GM18951 (cell line): ENCODE measurements at regions not wholly inside any gene's neighbourhood (a gene's known extent, or its start where the extent isn't known, plus 50 kb on each side); places are given as distances from the start of the nearest gene placed in this dataset.

Experiments
- POLR2A ChIP-seq: IDR thresholded peaks from 4 replicates; pipeline ENCODE4 v1.6.1; 2011; ENCODE audit warnings: mild to moderate bottlenecking; ENCODE audit not compliant: insufficient read length, insufficient read depth; ENCODE audit errors: extremely low read depth
- in situ Hi-C: fragments of 300-500 bp; cut with MboI; formaldehyde crosslinking; loops from one replicate; pipeline ENCODE4 v1.12.0; 2022; ENCODE audit warnings: low sequenced_read_pairs, mixed read lengths, inconsistent platforms; ENCODE audit not compliant: unreplicated experiment

DNA sequence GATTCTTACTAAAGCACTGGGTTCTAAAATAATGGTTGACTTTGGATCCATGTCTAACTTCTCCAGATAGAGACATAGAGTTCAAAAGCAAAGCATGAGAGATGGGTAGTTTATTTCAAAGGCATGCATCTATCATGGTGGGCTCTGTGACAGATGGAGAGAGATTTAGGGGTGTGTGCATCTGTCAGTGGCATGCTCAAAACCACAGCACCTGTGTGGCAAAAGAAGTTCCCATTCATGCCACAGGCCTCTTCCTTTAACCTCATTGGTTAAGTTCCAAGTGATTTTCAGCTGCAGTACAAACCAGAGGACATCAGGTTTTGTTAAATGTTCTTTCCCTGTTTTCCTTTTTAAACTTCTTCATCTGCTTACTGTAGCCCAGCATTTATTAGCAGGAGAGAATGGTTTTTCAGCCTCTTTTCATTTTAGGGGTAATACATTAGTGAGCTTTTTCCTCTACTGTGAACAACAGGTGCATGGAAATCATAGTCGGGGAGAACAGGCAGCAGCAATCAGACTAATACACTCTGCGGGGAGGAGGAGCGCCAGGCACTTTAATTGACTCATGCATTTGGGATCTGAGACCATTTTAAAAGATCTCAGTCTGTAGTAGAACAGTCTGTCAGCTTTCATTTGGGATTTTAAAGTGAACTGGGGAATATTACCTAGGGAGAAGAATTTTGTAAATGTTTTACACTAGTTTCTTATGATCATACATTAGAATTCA, 52.4 kb upstream of the UPP2 start:
- no peak for TF ChIP-seq POLR2A
- in situ Hi-C loops, result no loop called here

DNA sequence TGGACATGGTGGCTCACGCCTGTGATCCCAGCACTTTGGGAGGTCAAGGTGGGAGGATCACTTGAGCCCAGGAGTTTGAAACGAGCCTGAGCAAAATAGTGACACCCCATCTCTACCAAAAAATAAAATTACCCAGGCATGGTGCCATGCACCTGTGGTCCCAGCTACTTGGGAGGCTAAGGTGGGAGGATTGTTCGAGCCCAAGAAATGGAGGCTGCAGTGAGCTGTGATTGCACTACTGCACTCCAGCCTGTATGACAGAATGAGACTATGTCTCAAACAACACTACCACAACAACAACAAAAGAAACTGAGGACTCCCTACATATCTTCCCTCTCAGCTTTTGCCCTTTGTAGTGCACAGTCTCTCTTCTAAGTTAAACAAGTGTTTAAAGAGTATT, 53.3 kb upstream of the UPP2 start:
- in situ Hi-C loops, result no loop called here
- TF ChIP-seq POLR2A, result no peak

DNA sequence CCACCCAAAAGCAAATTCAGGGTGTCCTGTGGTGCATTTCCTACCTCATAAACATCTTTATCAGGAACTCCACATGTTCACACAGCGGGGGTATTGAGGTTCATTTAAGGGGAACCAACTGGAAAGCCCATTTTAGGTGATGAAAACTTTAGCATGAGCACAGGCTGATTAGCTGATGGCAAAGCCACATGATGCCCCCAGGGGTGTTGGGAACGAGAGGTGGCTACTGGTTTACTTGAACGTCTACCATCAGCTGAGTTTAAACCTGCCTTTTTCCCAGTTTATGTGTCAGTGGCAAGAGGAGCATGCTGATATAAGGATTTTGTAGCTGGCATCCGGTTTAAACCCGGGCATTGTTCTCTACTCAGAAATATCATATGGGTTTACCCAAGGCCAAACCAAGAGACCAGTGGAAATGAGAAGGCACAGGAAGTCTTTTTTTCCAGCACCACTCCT, 54.5 kb upstream of the UPP2 start:
- in situ Hi-C loops, result no loop called here
- TF ChIP-seq POLR2A, result no peak

DNA sequence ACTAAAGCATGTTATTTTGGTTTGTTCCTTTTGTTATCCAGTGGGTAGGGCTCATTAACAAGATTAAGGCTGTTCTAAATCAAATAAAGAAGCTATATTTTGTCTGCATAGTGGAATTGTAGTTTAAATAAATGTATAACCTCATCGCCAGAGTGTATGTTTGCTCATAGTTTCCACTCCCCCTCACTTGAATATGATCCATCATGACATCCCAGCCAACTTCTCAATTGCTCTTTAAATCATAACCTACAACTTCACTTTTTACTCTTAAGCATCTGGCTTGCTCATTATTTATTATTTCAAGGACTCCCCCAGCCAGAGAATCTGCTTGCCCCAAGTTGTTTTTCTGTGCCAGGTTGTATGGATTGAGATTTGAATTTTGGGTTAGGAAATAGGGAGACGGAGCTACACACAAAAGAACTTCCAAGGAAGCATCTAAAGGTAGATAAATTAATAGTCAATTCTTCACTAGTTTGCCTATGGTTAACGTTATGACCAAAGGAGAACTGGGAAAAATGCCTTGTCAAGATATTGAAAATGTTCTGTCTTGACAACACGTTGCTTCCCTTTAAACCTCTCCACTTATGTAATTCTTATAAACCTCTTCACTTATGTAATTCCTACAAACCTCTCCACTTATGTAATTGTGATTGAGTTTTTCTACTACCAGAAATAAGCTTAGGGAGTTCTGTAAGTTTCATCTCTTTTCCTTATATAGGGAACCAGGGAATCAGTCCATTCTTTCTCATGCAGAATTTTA, 55.4 kb upstream of the UPP2 start:
- no peak for TF ChIP-seq POLR2A
- in situ Hi-C loops, result no loop called here

DNA sequence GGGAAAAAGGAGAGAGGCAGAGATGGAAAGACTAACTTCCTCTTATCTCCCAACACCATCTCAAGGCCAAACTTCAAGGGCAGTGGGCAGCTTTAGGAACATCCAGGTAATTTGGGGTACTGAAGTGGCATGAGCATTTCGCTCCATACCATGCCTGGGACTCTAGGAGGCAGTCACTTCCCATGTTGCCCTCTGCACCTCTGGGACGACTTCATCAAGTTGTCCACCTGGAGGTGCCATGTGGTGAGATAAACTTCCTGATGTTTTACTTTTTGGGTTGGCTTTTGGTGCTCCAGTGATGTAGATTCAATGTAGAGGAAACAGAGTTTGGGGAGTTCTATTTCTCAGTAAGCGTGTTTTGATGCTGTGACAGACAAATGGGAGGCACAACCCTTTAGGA, 56.3 kb upstream of the UPP2 start:
- in situ Hi-C loops, result no loop called here
- TF ChIP-seq POLR2A, result no peak

DNA sequence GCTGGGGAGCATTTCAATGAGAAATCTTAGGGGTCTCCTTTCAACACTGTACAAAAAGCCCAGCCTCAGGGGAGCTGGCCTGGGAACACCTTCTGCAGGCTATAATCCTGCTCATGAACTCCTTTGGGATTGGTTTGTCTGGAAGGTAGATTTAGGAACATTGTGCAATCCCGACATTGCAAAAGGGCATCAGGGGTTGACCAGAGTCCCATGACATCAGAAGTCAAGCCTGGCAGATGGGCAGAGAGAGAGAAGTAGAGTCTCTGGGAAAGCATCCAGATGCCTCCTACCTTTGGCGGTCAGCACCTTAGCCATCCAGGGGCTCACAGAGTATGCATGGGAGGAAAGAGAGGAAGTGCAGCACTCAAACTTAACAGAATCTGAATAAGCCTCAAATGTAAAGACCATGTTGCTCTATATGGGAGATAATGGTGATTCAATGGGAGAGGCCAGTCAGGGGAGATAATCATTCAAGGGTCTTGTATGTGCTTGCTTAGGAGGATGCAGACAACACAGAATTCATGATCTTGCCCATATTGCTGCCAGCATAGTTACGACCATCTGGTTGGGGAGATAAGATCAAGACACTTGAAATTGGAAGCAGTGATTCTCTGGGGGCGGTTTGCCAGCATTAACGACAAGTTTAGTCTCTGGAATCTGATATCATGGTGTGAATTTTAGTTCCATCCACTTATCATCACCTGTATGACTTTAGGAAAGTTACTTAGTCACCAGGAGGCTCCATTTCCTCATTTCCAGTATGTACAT, 58.3 kb upstream of the UPP2 start:
- in situ Hi-C loops, result no loop called here
- no peak for TF ChIP-seq POLR2A

DNA sequence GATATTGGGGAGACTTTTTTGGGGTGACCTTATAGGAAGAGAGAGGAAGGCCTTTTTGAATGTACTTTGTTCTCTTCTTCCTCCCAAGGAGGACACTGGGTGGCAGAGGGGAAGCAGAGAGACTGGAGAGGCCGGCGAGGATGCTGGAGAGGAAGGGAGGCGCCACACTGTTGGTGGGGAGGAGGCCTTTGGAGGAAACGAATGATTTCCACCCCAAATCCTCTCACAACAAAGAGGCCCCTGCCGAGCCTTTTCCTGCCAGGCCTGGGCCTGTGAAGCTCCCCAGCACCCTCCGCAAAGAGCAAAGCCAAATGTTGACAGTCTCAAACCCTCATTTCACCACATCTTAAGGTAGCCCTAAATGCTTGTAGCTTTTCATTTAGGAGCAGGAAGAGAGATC, 59.0 kb upstream of the UPP2 start:
- TF ChIP-seq POLR2A, result no peak
- in situ Hi-C loops, result no loop called here

DNA sequence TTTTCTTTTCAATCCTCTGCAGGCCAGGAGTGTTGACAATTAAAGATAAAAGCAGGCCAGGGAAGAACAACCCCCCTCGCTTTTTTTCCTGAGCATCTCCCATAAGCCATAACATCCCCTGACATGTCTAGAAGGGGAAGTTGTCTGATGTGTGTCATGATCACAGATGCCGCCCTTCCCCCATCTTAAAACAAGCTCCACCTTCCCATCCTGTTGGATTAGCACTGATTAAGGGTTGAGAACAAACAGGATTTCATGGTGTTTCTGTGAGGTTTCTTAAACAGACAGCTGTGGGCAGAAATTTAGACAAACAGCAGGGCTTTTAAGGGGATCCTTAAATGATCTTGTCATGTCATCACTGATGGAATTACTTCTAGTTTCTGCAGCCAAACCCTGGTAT, 59.4 kb upstream of the UPP2 start:
- no peak for TF ChIP-seq POLR2A
- in situ Hi-C loops, result no loop called here

DNA sequence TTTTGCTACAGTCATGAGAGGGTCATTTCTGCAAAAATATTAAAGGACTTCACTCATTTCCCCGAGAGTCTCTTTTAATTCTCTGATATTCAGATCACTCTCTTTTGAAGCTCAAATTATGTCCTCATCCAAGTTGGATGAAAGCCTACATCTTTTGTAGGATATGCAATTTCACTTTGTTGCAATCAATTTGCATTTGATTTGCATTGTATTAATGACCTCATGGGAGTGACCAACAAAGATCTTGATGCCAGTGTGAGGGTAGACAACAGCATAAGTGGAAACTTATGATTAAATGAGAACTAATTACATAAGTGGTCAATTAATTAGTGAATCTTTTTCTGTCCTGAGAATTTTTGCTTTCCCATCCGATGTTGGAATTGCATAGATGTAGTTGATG, 60.3 kb upstream of the UPP2 start:
- in situ Hi-C loops, result no loop called here
- no peak for TF ChIP-seq POLR2A

DNA sequence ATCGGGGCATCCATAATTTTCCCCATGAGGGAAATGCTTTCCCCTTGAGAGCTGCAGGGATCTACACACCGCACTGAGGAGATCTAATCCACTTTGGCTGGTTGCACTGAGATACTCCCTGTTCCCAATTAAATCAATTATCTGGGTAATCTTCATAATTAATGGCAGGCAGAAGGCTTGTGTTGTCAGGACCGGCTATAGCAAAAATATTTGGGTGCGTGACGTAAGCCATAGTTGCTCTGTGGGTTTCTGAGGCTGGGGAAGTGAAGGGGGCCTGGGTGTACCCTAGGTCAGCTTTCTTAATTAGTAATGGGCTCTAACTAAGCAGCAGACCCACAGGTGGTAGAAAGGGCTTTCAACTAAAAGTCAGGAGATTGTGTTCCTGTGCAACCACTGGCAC, 62.8 kb upstream of the UPP2 start:
- no peak for TF ChIP-seq POLR2A
- in situ Hi-C loops, result no loop called here

DNA sequence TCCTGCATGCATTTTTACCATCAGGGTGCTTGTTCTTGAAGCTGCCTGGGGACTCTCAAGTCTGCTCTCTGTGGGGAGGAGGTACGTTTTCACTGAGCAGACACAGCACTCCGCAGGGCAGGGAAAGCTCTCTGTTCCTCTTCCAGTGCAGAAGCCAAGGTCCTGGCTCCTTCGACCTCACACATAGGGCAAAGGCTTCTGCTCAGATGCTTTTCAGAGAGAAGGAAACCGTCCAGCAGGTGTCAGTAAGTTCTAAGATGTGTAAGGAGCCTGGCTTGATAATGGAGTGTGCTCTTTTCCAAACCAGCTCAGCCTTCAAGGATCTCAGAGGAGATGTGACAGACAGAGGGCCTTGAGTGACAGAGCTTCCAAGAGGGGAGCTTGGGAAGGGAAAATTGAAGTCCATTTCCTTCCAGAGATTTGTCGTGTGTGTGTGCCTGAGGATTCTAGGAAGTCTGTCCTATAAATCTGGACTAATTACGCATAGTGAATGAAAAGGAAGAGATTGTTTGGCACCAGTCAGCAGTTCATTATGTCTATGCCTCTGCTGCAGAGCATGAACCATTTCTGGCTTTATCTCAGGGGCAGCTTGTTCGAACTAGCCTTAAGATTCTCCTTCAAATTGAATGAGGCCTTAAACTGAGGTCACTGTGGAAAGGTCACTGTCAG, 67.3 kb upstream of the UPP2 start:
- in situ Hi-C loops, result no loop called here
- TF ChIP-seq POLR2A, result no peak

DNA sequence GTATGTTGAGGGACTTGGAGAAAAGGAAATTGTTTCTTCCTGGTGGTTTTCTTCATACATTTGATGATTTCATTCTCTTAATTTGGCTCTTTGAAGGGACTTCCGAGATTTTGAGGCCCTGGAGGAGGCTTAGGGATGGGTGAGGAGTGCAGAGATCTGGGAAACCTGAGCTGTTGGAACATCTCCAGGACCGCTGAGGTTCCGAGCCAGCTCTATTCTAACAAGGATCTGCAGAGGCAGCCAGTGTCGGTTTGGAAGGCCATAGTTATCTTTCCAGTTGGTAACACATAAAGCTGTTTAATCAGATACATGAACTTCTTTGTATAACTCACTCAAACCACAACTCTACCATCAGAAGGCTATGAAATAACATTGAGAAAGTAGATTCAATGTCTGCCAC, 70.3 kb upstream of the UPP2 start:
- no peak for TF ChIP-seq POLR2A
- in situ Hi-C loops, result no loop called here
